PC-9 (cell line): ENCODE measurements at regions not wholly inside any gene's neighbourhood (a gene's known extent, or its start where the extent isn't known, plus 50 kb on each side); places are given as distances from the start of the nearest gene placed in this dataset.

Experiments
- BruUV-seq: library from RNA; stranded (reverse); fragments of 400-500 nt; replicated peaks from 2 replicates; lab custom pipeline; 2021; lab: Mats Ljungman, UMichigan
- CTCF ChIA-PET: fragments of 300-600 bp; sonication (Branson Sonifier 250); formaldehyde crosslinking; loops from one replicate; lab custom pipeline; 2022; ENCODE audit warnings: antibody characterized with exemption; lab: Charles Lee
- POLR2A ChIA-PET: fragments of 300-600 bp; sonication (Branson Sonifier 250); formaldehyde crosslinking; loops from one replicate; lab custom pipeline; 2022; ENCODE audit warnings: antibody characterized with exemption; ENCODE audit not compliant: unreplicated experiment; lab: Charles Lee
- DNase-seq, 2 experiments: peaks; one replicate each; pipeline versions ENCODE4 v3.0.0 to v3.0.0-alpha.2; 2015 to 2022; ENCODE audit warnings: mixed read lengths in 1 of 2
- H2AFZ ChIP-seq: fragments of 200-600 bp; sonication (generic); 2 replicates; pipeline ENCODE4 v1.8.1; 2017; ENCODE audit warnings: antibody characterized with exemption
- H3F3A ChIP-seq: fragments of 200-600 bp; sonication (generic); 2 replicates; pipeline ENCODE4 v1.8.1; 2017; ENCODE audit warnings: antibody characterized with exemption, mild to moderate bottlenecking, low read depth; ENCODE audit not compliant: insufficient read depth
- H3K27ac ChIP-seq: fragments of 200-600 bp; sonication (generic); 2 replicates; pipeline ENCODE4 v1.6.1; 2016; ENCODE audit warnings: mixed run types
- H3K27me3 ChIP-seq: fragments of 200-600 bp; sonication (generic); 2 replicates; pipeline ENCODE4 v1.6.1; 2016; ENCODE audit warnings: low read depth, mixed run types; ENCODE audit not compliant: insufficient read depth
- H3K36me3 ChIP-seq: fragments of 200-600 bp; sonication (generic); 2 replicates; pipeline ENCODE4 v1.6.1; 2016; ENCODE audit warnings: low read depth, mixed run types
- H3K4me1 ChIP-seq: fragments of 200-600 bp; sonication (generic); replicated peaks from 2 replicates; pipeline ENCODE4 v1.6.1; 2016; ENCODE audit warnings: mixed run types; ENCODE audit not compliant: insufficient read depth
- H3K4me2 ChIP-seq: fragments of 200-600 bp; sonication (generic); 2 replicates; pipeline ENCODE4 v1.6.1; 2017; ENCODE audit warnings: mixed run types
- H3K4me3 ChIP-seq: fragments of 200-600 bp; sonication (generic); 2 replicates; pipeline ENCODE4 v1.6.1; 2016; ENCODE audit warnings: mixed run types
- H3K79me2 ChIP-seq: fragments of 200-600 bp; sonication (generic); 2 replicates; pipeline ENCODE4 v1.6.1; 2017; ENCODE audit warnings: low read depth, mixed run types
- H3K9me2 ChIP-seq: fragments of 200-600 bp; sonication (generic); 2 replicates; pipeline ENCODE4 v1.8.1; 2017; ENCODE audit warnings: mild to moderate bottlenecking; ENCODE audit not compliant: insufficient read depth
- H3K9me3 ChIP-seq: fragments of 200-600 bp; sonication (generic); 2 replicates; pipeline ENCODE4 v1.8.1; 2016; ENCODE audit warnings: low read depth; ENCODE audit not compliant: insufficient read depth
- H4K20me1 ChIP-seq: fragments of 200-600 bp; sonication (generic); 2 replicates; pipeline ENCODE4 v1.8.1; 2017; ENCODE audit not compliant: insufficient read depth
- CTCF ChIP-seq: fragments of 200-600 bp; sonication (generic); conservative IDR thresholded peaks from 2 replicates; pipeline ENCODE4 v1.6.1; 2017; ENCODE audit warnings: mixed run types, antibody characterized with exemption, mild to moderate bottlenecking, moderate library complexity
- EZH2 ChIP-seq: fragments of 200-600 bp; sonication (generic); IDR thresholded peaks from 2 replicates; pipeline ENCODE4 v1.8.0; 2017; ENCODE audit warnings: antibody characterized with exemption, low read depth
- intact Hi-C: fragments of 100-400 bp; cut with micrococcal nuclease; formaldehyde crosslinking; loops from one replicate; pipeline ENCODE4 v1.10.0; 2022; ENCODE audit not compliant: unreplicated experiment

- TF ChIP-seq EZH2 = no peak
- TF ChIP-seq CTCF = no peak
- Histone ChIP-seq H3K4me3 (no peak overlapping the region), H3K27me3 (no peaks in the 10 kb centered on the region), H3K4me2 (no peak overlapping the region), H3K4me1 (no peaks in the 10 kb centered on the region), H3K27ac (no peak overlapping the region), H3F3A (no peaks in the 10 kb centered on the region), H3K79me2 (no peaks in the 10 kb centered on the region), H3K9me2 (no peaks in the 10 kb centered on the region), H3K9me3 (no peaks in the 10 kb centered on the region), H2AFZ (no peak overlapping the region), H4K20me1 (no peaks in the 10 kb centered on the region), H3K36me3 (no peaks in the 10 kb centered on the region)
- intact Hi-C loops = no loop called here
- ChIA-PET CTCF (no interaction called here), POLR2A (no interaction called here)
- no TSS peak for BruUV-seq
- DNase-seq = no peak
Observed at GRCh38 chr15:37823601-37824275, 110.7 kb upstream of the TMCO5A start.

- intact Hi-C loops = no loop called here
- H3F3A ChIP-seq = no peaks in the 10 kb centered on the region
- TF ChIP-seq EZH2 (no peak), CTCF (no peak)
- H3K4me2 ChIP-seq = no peak overlapping the region
- H3K79me2 ChIP-seq = no peaks in the 10 kb centered on the region
- ChIA-PET POLR2A (no interaction called here), CTCF (interaction anchor here (0.8 kb wide), 1 partner anchor 60 kb away, joined by 3 read pairs; no protein-coding TSS in a partner anchor)
- no peaks in the 10 kb centered on the region for H4K20me1 ChIP-seq
- H3K4me3 ChIP-seq = no peak overlapping the region
- H3K36me3 ChIP-seq = no peaks in the 10 kb centered on the region
- no peaks in the 10 kb centered on the region for H3K9me2 ChIP-seq
- H2AFZ ChIP-seq = no peak overlapping the region
- H3K9me3 ChIP-seq = no peaks in the 10 kb centered on the region
- H3K27ac ChIP-seq = no peak overlapping the region
- no peaks in the 10 kb centered on the region for H3K27me3 ChIP-seq
- no TSS peak for BruUV-seq
- no peaks in the 10 kb centered on the region for H3K4me1 ChIP-seq
- peak; percentile 31 to 38 for DNase-seq
Observed at GRCh38 chr15:37824717-37825382, 109.6 kb upstream of the TMCO5A start.

- Histone ChIP-seq H3F3A (no peaks in the 10 kb centered on the region), H3K79me2 (no peaks in the 10 kb centered on the region), H3K9me2 (no peaks in the 10 kb centered on the region), H3K4me2 (no peak overlapping the region), H3K9me3 (no peaks in the 10 kb centered on the region), H3K27me3 (no peaks in the 10 kb centered on the region), H3K4me1 (no peaks in the 10 kb centered on the region), H3K36me3 (no peaks in the 10 kb centered on the region), H4K20me1 (no peaks in the 10 kb centered on the region), H2AFZ (no peak overlapping the region), H3K4me3 (no peak overlapping the region), H3K27ac (no peak overlapping the region)
- no peak for DNase-seq
- ChIA-PET POLR2A (no interaction called here), CTCF (no interaction called here)
- TF ChIP-seq EZH2 (no peak), CTCF (no peak)
- intact Hi-C loops = no loop called here
- no TSS peak for BruUV-seq
Observed at GRCh38 chr15:37837276-37837675, 97.2 kb upstream of the TMCO5A start.
